ENCODE measurements at regions not wholly inside any gene's neighbourhood (a gene's known extent, or its start where the extent isn't known, plus 50 kb on each side); places are given as distances from the start of the nearest gene placed in this dataset.
"Not testable (repeated sequence)": the region's sequence is repeated elsewhere in the genome, so short reads cannot be mapped to it uniquely, and the experiment has no call there.

GRCh38 chr7:4438723-4439245, 243.3 kb upstream of the FOXK1 start:
- DNase-seq (ENCODE audit: low spot score), result no peak

GRCh38 chr7:4439444-4439843, 242.7 kb upstream of the FOXK1 start:
- no peak for DNase-seq (ENCODE audit: low spot score)

GRCh38 chr7:4444106-4444505, 238.0 kb upstream of the FOXK1 start:
- DNase-seq (ENCODE audit: low spot score), result no peak

- DNase-seq (ENCODE audit: low spot score), result no peak
Measured at GRCh38 chr7:4445777-4446176, 236.3 kb upstream of the FOXK1 start.

- no peak for DNase-seq (ENCODE audit: low spot score)
Measured at GRCh38 chr7:4449263-4449662, 232.8 kb upstream of the FOXK1 start.

GRCh38 chr7:4450483-4450882, 231.6 kb upstream of the FOXK1 start:
- DNase-seq (ENCODE audit: low spot score), result no peak

- no peak for DNase-seq (ENCODE audit: low spot score)
Measured at GRCh38 chr7:4460597-4460996, 221.5 kb upstream of the FOXK1 start.

GRCh38 chr7:4461531-4461930, 220.6 kb upstream of the FOXK1 start:
- DNase-seq (ENCODE audit: low spot score), result no peak

GRCh38 chr7:4468320-4469102, 213.6 kb upstream of the FOXK1 start:
- DNase-seq (ENCODE audit: low spot score), result no peak

GRCh38 chr7:4470246-4470645, 211.8 kb upstream of the FOXK1 start:
- no peak for DNase-seq (ENCODE audit: low spot score)

GRCh38 chr7:4472728-4473127, 209.4 kb upstream of the FOXK1 start:
- DNase-seq (ENCODE audit: low spot score), result no peak

GRCh38 chr7:4479367-4480039, 202.6 kb upstream of the FOXK1 start:
- peak; percentile 78 for DNase-seq (ENCODE audit: low spot score)

- DNase-seq (ENCODE audit: low spot score), result not testable (repeated sequence)
Measured at GRCh38 chr7:4480131-4480530, 202.0 kb upstream of the FOXK1 start.

- no peak for DNase-seq (ENCODE audit: low spot score)
Measured at GRCh38 chr7:4483851-4484250, 198.2 kb upstream of the FOXK1 start.

- DNase-seq (ENCODE audit: low spot score), result no peak
Measured at GRCh38 chr7:4484545-4484944, 197.6 kb upstream of the FOXK1 start.

GRCh38 chr7:4486907-4487306, 195.2 kb upstream of the FOXK1 start:
- no peak for DNase-seq (ENCODE audit: low spot score)

- DNase-seq (ENCODE audit: low spot score), result not testable (repeated sequence)
Measured at GRCh38 chr7:4496911-4497310, 185.2 kb upstream of the FOXK1 start.

GRCh38 chr7:4500812-4501211, 181.3 kb upstream of the FOXK1 start:
- no peak for DNase-seq (ENCODE audit: low spot score)

GRCh38 chr7:4507886-4508285, 174.2 kb upstream of the FOXK1 start:
- DNase-seq (ENCODE audit: low spot score), result not testable (repeated sequence)

GRCh38 chr7:4513450-4513849, 168.6 kb upstream of the FOXK1 start:
- DNase-seq (ENCODE audit: low spot score), result no peak

GRCh38 chr7:4519819-4520520, 162.1 kb upstream of the FOXK1 start:
- no peak for DNase-seq (ENCODE audit: low spot score)

- no peak for DNase-seq (ENCODE audit: low spot score)
Measured at GRCh38 chr7:4523219-4523618, 158.9 kb upstream of the FOXK1 start.

GRCh38 chr7:4523873-4524272, 158.2 kb upstream of the FOXK1 start:
- no peak for DNase-seq (ENCODE audit: low spot score)

Data from COLO829 (cell line).